GM19043 (cell line): ENCODE measurements at regions not wholly inside any gene's neighbourhood (a gene's known extent, or its start where the extent isn't known, plus 50 kb on each side); places are given as distances from the start of the nearest gene placed in this dataset.

Experiments used
- ATAC-seq: cut with Tn5 transposase; IDR thresholded peaks from one replicate; pipeline ENCODE4 v1.9.1; 2021; ENCODE audit warnings: low read depth; ENCODE audit not compliant: unreplicated experiment

DNA sequence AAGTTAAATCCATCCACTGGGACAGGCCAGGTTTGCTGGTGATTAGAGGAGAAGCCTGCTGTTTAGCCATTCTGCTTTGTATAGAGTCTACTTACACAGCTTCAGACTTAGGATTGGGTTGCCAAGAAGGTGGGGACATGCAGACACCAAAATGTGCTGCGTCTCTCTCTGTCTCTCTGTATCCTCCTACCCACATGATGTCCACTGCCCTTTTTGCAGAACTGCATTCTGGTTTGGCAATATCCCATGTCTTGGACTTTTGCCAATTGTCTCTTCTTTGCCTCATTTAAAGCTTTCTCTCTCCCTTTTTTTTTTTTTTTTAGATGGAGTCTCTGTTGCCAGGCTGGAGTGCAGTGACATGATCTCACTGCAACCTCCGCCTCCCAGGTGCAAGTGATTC, 261.1 kb upstream of the FN1 start:
- ATAC-seq: no peak

- ATAC-seq: no peak
These were observed 260.0 kb upstream of the FN1 start for GRCh38 chr2:215695861-215696260.

DNA sequence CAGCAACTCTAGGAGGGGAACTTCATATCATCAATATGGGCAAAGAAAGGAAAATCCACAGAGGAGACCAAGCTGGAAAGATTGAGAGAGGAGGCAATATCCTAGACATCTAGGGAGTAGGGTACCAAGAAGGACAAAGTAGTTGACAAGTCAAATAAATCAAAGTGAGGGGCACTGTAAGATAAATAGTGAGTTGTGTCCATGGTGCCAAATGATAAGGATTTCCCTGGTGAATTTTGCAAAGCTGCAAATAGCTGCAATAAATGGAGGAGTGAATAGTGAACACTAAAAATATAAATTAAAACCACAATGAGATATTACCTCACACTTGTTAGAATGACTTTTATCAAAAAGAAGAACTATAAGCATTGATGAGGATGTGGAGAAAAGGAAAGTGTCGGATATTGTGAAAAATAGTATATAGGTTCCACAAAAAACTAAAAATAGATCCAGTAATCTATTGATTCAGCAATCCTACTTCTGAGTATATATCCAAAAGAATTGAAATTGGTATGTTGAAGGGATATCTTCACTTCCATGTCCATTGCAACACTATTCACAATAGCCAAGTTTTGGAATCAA, 258.2 kb upstream of the FN1 start:
- ATAC-seq: no peak

GRCh38 chr2:215693193-215693998, 257.5 kb upstream of the FN1 start:
- ATAC-seq: no peak

- ATAC-seq: no peak
These were observed 256.7 kb upstream of the FN1 start for GRCh38 chr2:215692387-215693079.

DNA sequence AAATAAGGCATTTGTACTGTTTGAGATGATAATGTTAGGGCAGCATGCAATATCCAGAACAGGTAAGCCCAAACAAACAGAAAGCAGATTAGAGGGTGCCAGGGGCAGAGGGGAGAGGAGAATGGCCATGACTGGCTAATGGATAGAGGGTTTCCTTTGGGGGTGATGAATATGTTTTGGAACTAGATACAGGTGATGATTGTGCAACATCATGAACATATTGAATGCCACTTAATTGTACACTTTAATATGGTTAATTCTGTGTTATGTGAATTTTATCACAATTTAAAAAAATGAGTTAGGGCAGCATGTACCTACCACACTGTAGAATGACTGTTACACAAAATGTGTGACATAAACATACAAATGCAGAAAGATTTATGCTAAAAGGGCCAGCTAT, 255.5 kb upstream of the FN1 start:
- ATAC-seq: no peak

DNA sequence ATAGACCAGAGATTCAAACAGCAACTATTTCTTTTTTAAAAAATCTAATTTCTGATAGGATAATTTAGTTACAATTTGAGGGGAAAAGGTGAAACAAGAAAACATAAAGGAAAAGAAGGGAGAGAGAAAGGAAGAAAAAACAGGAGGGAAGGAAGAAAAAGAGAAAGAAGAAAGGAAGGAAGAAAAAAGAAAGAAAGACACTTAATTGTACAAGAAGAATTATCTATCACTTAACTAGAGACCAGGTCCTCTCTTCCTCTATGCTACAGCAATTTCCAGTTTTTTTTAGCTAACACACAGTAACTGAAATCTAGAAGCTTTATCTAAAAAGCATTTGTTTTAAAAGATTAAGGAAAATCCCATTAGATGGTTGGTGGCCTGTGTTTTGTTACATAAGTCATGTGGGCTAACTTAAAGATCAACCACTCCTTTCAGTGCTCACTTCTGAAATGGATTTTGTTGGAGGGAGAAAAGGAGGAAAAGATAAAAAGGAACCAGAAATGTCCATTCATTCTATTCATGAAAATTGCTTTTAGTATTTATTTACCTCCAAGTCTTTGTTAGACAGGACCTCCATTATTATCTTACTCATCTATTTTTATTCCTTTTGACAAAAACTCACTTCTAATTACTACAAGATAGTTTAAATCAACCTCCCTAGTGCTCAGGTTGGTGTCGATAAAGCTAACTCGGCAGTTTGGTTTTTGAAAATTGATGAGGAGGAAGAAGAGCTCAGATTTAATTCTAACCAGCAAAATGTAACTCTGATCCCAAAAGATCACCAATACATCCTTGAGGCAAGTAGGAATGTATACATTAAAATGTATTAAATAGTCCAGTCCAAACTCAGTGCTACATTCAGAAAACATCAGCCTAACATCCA, 251.5 kb upstream of the FN1 start:
- ATAC-seq: no peak

DNA sequence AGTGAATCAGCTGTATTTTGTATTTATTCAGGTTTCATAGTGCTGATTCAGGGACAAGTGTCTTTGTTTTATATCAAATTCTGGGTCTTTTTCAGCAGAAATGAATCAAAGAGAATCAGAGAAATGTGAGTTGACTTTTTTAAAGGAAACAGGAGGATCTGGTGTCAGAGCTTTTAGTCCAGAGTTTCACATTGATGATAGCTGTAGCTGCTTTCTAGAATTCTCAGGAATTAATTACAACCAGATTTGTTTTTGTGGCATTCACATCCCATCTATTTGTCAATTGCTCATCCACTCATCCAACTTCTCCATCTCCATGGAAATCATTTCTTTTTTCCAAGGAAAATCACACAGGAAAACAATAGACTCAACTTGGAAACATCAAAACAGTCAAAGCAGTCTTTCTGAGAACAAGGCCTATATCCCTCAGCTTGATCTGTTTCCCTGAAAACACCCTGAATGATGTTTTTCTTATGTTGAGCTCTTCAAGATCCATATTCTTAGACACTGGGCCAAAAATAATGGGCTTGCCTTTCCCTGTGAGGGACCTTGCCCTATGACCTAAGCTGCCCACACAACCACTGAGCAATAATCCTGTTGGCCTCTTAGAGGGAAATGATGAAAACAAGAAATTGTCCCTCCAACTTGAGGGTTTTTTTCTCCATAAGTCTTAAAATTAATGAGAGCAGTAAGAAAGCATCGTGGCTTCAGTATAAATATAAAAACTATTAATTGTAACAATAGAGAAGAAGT, 249.5 kb upstream of the FN1 start:
- no peak for ATAC-seq

- ATAC-seq: no peak
These were observed 248.8 kb upstream of the FN1 start for GRCh38 chr2:215684448-215685237.

DNA sequence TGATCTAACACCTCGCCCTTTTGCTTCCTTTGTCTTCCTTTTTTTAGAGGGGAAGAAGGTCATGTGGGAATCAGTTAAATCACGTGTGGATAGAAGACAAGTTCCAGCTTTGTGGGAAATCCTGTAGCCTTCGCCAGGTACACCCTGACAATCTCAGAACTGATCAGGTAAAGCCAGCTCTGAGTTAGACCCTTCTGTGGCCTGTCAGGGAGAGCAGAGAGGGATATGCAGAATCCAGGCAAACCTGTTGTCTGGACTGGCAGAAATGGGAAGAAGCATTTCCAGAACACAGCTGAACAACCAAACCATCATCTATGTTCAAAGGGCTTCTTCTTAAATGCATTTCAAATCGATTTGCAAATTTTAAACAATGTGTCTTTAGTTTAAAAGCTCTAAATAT, 247.4 kb upstream of the FN1 start:
- ATAC-seq: no peak

DNA sequence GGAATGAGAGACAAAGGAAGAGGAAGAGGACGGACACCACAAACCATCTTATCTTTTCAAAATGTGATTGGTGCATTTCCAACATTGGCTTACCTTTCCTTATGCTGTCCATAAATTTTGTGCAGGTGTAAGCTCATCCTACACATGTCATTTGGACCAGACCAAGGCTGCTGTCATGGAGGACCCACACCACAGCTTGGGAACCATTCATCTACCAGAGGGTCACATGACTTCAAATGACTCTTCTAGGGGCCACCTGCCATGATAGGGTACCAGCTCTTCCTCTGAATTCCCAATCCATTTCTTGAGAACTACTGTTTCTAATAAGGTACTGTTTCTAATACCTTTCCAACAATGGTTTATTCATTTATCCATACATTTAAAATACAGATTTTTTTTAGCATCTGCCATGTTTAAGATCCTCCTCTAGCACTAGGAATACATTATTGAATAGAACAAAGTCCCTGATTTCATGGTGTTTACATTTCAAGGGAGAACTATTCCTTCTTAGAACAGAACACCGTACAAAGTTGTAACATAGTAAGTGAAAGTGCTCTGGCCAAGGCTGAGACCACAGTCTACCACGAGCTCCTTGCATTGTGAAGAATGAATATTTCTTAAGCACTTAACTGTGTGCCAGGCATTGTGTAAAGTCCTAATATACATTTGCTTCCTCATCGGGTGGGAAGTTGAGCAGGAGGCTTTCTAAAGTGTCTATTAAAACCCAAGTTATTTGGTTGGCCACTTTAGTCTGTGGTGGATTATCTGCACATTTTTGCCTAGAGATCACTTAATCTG, 246.1 kb upstream of the FN1 start:
- ATAC-seq: no peak

DNA sequence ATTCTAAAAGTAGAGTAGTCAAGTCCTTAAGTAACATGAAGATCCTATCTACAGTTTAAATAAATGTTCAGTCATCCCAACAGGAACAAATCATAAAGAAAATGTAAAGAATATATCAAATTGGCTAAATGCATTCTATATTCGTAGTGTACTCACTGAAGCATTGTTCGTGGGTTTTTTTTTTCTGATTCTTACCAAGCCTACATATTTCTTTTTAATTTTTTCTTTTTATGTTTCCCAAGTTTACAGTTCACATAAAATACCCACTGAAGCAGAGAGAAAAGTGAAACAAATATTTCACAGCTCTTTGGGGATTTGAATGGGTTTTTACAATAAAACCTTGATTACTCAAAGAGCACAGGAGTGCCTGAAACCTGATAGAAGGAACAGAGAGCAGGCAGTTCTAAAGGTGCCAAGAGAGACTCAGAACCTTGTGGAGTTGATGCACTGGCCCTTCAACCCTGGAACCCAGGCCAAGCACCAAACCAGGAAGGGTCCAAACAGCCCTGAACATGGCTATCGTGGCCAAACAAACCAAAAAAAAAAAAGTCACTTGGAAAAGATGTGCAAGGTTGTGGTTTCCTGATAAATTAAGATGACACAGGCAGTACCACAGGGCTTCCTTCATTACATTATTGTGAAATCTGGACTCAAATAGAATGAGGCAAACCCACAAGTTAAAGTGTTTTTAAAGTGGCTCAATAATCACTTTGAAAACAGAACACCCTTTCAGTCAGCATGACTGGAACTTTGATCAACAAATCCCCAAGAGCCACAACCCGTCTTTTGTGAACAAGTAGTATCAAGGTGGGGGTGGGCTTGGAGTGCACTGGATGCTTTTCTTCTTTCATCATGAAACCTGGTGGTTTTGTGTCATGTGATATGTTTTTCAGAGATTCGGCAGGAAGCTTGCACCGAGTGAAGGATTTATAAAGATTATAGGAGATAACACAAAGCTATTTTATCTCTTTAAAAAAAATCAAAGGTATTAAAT, 245.0 kb upstream of the FN1 start:
- peak; percentile 43 for ATAC-seq

- ATAC-seq: no peak
These were observed 242.2 kb upstream of the FN1 start for GRCh38 chr2:215678094-215678493.

GRCh38 chr2:215677481-215677880, 241.6 kb upstream of the FN1 start:
- no peak for ATAC-seq

DNA sequence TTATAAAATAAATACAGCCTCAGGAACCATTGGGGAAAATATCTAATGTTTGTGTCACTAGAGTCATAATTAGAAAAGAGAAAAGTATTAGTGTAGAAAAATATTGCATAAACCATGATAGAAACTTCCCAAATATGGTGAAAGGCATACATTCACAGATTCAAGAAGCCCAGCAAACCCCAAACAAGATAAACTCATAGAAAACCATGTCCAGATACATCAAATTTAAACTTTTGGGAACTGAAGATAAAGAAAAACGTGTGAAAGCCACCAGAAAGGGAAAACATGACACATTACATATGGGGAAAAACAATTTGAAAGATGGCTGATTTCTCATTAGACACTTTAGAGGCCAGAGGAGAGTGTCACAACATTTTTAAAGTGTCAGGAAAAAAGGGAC, 236.5 kb upstream of the FN1 start:
- ATAC-seq: no peak

- no peak for ATAC-seq
These were observed 235.8 kb upstream of the FN1 start for GRCh38 chr2:215671691-215672090.

DNA sequence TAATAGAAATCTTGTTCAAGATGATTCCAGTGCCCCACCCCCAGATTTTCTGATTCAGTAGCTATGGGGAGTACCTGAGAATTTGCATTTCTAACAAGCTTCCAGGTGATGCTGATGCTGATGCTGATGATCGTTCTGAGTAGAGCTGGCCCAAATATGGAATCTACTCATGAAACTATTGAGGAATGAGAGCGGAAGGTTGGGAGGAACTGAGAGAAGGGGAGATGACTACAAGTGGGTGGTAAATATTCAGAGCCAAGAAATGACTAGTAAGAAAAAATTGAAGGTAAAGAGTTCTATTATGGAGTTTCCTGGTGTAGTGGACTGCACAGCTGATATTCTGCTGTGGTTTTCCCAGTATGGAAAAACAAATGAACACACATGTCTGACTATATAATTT, 235.4 kb upstream of the FN1 start:
- no peak for ATAC-seq
